Right lobe of liver (tissue), 6 donors: ENCODE measurements at regions not wholly inside any gene's neighbourhood (a gene's known extent, or its start where the extent isn't known, plus 50 kb on each side); places are given as distances from the start of the nearest gene placed in this dataset.

ENCODE experiments used
- ATAC-seq, 4 donors: fragments of 200-7000 bp; cut with Tn5 transposase; one replicate each; pipeline ENCODE4 v1.9.1; 2020; ENCODE audit warnings: mild to moderate bottlenecking in 4 of 4, moderate library complexity in 4 of 4
- DNase-seq, 3 donors: peaks; one replicate each; pipeline ENCODE4 v3.0.0-alpha.2; 2020
- H3K27ac ChIP-seq, 3 donors: fragments of 200-600 bp; one replicate each; pipeline ENCODE4 v1.8.0; 2022
- H3K27me3 ChIP-seq, 2 donors: fragments of 200-600 bp; one replicate each; pipeline ENCODE4 v1.8.0; 2022
- H3K36me3 ChIP-seq, 4 donors: fragments of 200-600 bp; sonication (generic) in 1 of 4; one replicate each; pipeline versions ENCODE4 v1.5.1 to v1.8.0; 2017 to 2022; ENCODE audit warnings: control low read depth in 1 of 4
- H3K4me1 ChIP-seq, 4 donors: fragments of 200-600 bp; sonication (generic) in 1 of 4; one replicate each; pipeline versions ENCODE4 v1.5.1 to v1.8.0; 2017 to 2022; ENCODE audit warnings: control low read depth in 1 of 4
- H3K4me3 ChIP-seq, 3 donors: fragments of 200-600 bp; one replicate each; pipeline ENCODE4 v1.8.0; 2022
- H3K9me3 ChIP-seq, 4 donors: fragments of 200-600 bp; sonication (generic) in 1 of 4; one replicate each; pipeline versions ENCODE4 v1.5.1 to v1.8.0; 2017 to 2022; ENCODE audit warnings: control low read depth in 1 of 4
- POLR2A ChIP-seq: fragments of 450-650 bp; IDR thresholded peaks from one replicate; pipeline ENCODE4 v1.6.1; 2017; ENCODE audit warnings: antibody characterized with exemption, mild to moderate bottlenecking
- WGBS: methylation state at CpG from one replicate; pipeline ENCODE4 v1.1.6; 2018; ENCODE audit warnings: low coverage, low lambda C conversion rate; ENCODE audit not compliant: insufficient coverage; ENCODE audit errors: missing lambda C conversion rate; 5-methylcytosine and 5-hydroxymethylcytosine counted together
- intact Hi-C, 2 donors: fragments of 100-400 bp; cut with DNase I; formaldehyde crosslinking; loops; one replicate each; pipeline versions ENCODE4 v1.11.2 to v1.14.1; 2022
- TF ChIP-seq, protein P1 (sequence below), 4 donors: fragments of 200-600 bp in 3 of 4; fragments of 450-650 bp in 1 of 4; IDR thresholded peaks; one replicate each; pipeline versions ENCODE4 v1.5.1 to v1.8.0; 2016 to 2022; ENCODE audit warnings: antibody characterized with exemption in 4 of 4, mild to moderate bottlenecking in 2 of 4
- donor health status: DM: no; HTN: yes; CAD: no.
- donor health status: DM: no; HTN: no; CAD: no.
- donor health status: DM: no; HTN: no; CAD: no.
- donor health status: DM: no; HTN: yes; CAD: no.
- donor health status: DM: no; HTN: yes; CAD: no.

DNA sequence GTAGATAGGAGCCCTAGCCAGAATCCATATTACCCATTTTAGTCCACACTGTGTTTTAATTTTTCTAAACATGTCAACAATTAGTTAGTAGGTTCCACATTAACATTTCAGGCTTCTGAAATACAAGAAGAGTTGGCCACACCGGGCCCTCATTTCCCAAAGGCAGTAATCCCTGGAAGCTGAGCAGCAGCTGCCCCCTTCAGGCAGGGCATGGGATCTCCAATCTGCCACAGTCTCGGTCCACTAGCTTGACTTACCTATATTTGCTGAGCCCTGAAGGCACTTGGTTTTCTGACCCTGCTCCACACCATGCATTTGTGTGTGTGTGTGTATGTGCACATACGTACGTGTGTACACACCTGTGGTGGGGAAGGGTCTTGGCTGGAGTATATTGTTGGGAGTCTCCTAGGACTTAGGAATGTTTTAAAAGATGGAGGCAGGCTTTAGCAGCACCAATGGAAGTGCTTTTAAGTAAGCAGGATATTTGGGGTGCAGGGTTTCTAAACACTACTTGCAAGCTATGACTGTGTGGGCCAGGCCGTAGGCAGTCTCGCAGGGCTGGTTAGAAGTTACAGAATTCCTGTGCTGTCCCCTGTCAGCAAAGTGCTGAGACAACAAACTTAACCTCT, 71.2 kb upstream of the SOX14 start:
- TF ChIP-seq POLR2A: no peak
- TF ChIP-seq, protein P1, sequence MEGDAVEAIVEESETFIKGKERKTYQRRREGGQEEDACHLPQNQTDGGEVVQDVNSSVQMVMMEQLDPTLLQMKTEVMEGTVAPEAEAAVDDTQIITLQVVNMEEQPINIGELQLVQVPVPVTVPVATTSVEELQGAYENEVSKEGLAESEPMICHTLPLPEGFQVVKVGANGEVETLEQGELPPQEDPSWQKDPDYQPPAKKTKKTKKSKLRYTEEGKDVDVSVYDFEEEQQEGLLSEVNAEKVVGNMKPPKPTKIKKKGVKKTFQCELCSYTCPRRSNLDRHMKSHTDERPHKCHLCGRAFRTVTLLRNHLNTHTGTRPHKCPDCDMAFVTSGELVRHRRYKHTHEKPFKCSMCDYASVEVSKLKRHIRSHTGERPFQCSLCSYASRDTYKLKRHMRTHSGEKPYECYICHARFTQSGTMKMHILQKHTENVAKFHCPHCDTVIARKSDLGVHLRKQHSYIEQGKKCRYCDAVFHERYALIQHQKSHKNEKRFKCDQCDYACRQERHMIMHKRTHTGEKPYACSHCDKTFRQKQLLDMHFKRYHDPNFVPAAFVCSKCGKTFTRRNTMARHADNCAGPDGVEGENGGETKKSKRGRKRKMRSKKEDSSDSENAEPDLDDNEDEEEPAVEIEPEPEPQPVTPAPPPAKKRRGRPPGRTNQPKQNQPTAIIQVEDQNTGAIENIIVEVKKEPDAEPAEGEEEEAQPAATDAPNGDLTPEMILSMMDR (IDR thresholded peaks at IDR 0.05): peak; percentile 42 to 78 (median 59)
- intact Hi-C loops: no loop called here
- no peaks in the 10 kb centered on the region for H3K36me3 ChIP-seq
- H3K4me3 ChIP-seq: no peak overlapping the region
- H3K9me3 ChIP-seq: no peaks in the 10 kb centered on the region
- DNase-seq: peak in 2 of 3 donors; percentile 49 to 59
- no peaks in the 10 kb centered on the region for H3K4me1 ChIP-seq
- H3K27ac ChIP-seq: no peak overlapping the region
- no peaks in the 10 kb centered on the region for H3K27me3 ChIP-seq
- WGBS: 23% methylated on average over 6 of the region's 6 CpGs
- ATAC-seq: peak; percentile 71 to 89 (median 84)

DNA sequence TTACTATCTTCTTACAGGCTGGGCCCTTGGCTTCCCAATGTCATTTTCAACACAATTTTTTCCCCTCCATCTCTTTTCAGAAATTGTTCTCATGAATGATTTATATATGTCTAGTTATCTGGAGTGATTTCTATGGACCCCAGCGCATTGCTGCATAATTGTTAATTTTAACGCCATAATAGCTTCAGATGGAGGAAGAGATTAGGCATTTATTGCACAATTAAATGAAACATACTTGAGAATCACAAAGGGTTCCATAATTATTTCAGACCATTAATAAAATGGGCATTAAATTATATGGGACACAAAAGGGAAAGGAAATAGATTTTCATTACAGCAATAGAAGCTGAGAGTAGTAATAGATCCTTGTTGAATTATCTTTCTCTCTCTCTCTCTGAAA, 70.3 kb upstream of the SOX14 start:
- WGBS: 91% methylated on average over 2 of the region's 2 CpGs
- no peak for DNase-seq
- intact Hi-C loops: no loop called here
- H3K27me3 ChIP-seq: no peaks in the 10 kb centered on the region
- no peaks in the 10 kb centered on the region for H3K36me3 ChIP-seq
- no peaks in the 10 kb centered on the region for H3K9me3 ChIP-seq
- no peak overlapping the region for H3K27ac ChIP-seq
- no peaks in the 10 kb centered on the region for H3K4me1 ChIP-seq
- ATAC-seq: no peak
- TF ChIP-seq, protein P1 (IDR thresholded peaks at IDR 0.05): no peak
- no peak for TF ChIP-seq POLR2A
- no peak overlapping the region for H3K4me3 ChIP-seq

DNA sequence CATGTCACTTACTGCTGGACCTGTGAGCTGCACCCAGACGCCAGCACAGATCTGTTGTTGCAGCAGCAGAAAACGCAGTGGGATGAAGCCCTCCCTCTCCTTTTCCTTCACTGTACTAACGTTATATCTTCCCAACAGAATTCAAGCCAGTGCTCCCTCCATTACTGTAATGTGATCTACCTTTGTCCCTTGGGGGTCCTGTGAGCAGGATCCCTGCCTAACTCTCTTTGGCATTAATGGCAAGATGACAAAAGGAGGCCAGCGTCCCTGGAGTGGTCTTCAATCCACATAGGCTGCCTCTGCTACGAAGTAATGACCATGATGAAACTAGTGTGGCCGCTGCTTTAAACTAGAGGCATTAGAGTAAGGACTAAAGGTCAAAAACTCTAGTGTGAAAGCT, 69.3 kb upstream of the SOX14 start:
- Histone ChIP-seq H3K4me1 (no peaks in the 10 kb centered on the region), H3K4me3 (no peak overlapping the region), H3K36me3 (no peaks in the 10 kb centered on the region), H3K27me3 (no peaks in the 10 kb centered on the region), H3K27ac (no peak overlapping the region), H3K9me3 (no peaks in the 10 kb centered on the region)
- 19% methylated on average over 6 of the region's 6 CpGs for WGBS
- ATAC-seq (no peak), DNase-seq (no peak)
- TF ChIP-seq POLR2A: no peak
- TF ChIP-seq, protein P1 (IDR thresholded peaks at IDR 0.05): no peak
- intact Hi-C loops: no loop called here

DNA sequence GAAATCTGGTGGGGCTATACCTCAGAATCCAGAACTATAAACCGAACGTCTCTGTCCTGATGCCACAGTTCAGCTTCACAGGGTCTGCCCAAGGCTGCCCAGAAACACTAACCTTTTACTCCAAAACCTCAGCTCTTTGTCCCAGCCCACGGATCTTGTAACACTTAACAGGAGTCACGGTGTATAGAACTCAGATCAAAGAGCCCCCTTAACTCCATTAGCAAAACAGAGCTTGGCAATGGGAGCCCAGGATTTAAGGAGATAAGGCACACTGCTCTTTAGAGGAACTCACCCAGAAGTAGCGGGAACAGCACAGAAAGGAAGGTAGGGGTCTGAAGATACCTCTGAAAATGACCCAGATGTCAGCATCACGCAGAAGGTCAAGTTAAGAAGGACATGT, 68.8 kb upstream of the SOX14 start:
- ATAC-seq: no peak
- H3K4me1 ChIP-seq: no peaks in the 10 kb centered on the region
- no peaks in the 10 kb centered on the region for H3K27me3 ChIP-seq
- WGBS: 37% methylated on average over 6 of the region's 6 CpGs
- intact Hi-C loops: no loop called here
- H3K9me3 ChIP-seq: no peaks in the 10 kb centered on the region
- no peaks in the 10 kb centered on the region for H3K36me3 ChIP-seq
- no peak overlapping the region for H3K4me3 ChIP-seq
- TF ChIP-seq, protein P1 (IDR thresholded peaks at IDR 0.05): no peak
- TF ChIP-seq POLR2A: no peak
- DNase-seq: no peak
- H3K27ac ChIP-seq: no peak overlapping the region
